T1000 (cell line): ENCODE measurements at regions not wholly inside any gene's neighbourhood (a gene's known extent, or its start where the extent isn't known, plus 50 kb on each side); places are given as distances from the start of the nearest gene placed in this dataset.
"Not testable (repeated sequence)": the region's sequence is repeated elsewhere in the genome, so short reads cannot be mapped to it uniquely, and the experiment has no call there.

ENCODE experiments used
- DNase-seq: peaks from one replicate; lab custom pipeline; 2025; ENCODE audit warnings: mixed read lengths; lab: John Stamatoyannopoulos, UW

DNA sequence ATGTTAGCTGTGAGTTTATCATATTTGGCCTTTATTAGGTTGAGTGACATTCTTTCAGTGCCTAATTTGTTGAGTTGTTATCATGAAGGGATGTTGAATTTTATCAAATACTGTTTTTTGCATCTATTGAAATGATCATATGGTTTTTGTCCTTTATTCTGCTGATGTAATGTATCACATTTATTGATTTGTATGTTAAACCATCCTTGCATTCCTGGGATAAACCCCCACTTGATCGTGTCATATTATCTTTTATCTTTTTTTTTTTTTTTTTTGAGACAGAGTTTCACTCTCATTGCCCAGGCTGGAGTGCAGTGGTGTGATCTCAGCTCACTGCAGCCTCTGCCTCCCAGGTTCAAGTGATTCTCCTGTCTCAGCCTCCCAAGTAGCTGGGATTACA is 51.9 kb upstream of the MFGE8 start:
- DNase-seq = not testable (repeated sequence)

DNA sequence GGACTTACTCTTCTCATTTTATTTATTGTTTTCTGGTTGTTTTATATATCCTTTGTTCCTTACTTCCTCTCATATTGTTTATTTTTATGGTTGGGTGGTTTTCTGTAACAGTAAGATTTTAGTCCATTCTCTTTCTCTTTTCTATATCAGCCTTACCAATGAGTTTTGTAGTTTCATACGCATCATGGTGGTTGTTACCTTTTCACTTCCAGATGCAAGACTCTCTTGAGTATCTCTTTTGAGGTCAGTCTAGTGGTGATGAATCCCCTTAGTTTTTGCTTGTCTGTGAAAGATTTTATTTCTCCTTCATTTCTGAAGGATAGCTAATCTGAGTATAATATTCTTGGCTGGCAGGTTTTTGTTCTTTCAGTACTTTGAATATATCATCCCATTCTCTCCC is 57.1 kb upstream of the MFGE8 start:
- no peak for DNase-seq

DNA sequence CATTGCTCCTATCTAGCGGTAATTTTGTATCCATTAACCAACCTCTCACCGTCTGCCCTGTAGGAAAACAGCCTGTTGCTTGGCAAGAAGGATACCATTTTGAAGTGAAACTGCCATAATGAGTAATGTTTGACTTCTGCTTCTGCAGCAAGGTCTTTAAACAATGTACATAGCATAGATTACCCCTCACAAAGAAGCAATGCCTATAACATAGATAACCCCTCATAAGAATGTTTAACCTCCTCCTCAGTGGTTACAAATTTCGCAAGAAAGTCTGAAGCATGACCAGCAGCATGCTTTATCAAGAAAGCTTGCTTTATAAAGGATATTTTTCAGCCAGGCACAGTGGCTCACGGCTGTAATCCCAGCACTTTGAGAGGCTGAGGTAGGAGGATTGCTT is 61.2 kb upstream of the MFGE8 start:
- DNase-seq = no peak

DNA sequence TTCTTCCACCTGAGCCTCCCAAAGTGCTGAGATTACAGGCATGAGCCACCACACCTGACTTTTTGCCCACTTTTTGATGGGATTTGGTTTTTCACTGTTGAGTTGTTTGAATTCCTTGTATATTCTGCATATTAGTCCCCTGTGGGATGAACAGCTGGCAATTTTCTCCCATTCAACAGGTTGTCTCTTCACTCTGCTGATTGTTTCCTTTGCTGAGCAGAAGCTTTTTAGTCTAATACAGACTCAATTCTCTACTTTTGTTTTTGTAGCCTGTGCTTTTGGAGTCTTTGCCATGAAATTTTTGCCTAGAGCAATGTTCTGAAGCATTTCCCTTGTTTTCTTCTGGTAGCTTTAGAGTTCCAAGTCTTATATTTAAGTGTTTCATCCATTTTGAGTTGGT is 62.7 kb upstream of the MFGE8 start:
- no peak for DNase-seq

DNA sequence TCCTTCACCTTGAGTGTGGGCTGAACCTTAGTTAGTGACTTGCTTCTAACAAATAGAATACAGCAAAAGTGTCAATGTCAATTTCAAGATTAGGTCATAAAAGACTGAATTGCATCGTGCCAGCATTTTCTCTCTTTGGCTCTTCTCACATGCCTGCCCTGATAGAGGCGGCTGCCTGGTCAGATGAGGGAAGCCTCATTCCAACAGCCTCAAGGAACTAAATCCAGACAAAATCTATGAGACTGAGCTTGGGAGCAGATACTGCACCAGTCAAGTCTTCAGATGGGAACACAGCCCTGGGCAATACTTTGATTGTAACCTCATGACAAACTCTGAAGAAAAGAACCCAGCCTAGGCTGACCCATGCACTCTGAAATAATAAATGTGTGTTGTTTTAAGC is 63.5 kb upstream of the MFGE8 start:
- DNase-seq = no peak

DNA sequence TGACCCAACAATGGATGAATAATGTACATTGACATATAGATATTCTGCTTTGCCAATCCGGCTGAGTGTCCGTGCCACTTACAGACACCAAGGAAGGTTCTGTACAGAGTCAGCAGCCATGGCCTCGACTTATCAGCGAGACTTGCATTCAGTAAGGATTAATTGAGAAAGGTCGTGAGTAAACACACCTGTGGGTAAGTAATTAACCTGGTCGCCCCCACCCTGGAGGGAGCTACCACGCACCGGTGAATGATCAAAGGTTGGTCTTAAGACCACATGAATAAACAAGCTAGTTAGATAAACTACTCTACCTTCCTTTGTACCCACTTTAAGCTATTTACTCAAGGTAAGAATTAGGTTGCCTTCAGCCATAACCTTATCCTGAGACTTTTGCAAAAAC is 66.5 kb upstream of the MFGE8 start:
- no peak for DNase-seq

DNA sequence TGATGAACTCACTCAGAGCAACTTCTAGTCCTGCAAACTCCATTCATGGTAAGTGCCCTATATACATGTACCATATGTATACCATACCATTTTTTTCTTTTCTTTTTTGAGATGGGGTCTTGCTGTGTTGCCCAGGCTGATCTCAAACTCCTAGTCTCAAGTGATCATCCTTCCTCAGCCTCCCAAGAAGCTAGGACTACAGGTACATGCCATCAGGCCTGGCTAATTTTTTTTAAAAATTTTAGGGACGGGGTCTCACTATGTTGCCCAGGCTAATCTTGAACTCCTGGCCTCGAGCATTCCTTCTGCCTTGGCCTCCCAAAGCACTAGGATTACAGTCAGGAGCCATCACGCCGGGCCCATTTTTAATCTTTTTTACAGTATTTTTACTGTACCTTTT is 67.3 kb upstream of the MFGE8 start:
- no peak for DNase-seq

DNA sequence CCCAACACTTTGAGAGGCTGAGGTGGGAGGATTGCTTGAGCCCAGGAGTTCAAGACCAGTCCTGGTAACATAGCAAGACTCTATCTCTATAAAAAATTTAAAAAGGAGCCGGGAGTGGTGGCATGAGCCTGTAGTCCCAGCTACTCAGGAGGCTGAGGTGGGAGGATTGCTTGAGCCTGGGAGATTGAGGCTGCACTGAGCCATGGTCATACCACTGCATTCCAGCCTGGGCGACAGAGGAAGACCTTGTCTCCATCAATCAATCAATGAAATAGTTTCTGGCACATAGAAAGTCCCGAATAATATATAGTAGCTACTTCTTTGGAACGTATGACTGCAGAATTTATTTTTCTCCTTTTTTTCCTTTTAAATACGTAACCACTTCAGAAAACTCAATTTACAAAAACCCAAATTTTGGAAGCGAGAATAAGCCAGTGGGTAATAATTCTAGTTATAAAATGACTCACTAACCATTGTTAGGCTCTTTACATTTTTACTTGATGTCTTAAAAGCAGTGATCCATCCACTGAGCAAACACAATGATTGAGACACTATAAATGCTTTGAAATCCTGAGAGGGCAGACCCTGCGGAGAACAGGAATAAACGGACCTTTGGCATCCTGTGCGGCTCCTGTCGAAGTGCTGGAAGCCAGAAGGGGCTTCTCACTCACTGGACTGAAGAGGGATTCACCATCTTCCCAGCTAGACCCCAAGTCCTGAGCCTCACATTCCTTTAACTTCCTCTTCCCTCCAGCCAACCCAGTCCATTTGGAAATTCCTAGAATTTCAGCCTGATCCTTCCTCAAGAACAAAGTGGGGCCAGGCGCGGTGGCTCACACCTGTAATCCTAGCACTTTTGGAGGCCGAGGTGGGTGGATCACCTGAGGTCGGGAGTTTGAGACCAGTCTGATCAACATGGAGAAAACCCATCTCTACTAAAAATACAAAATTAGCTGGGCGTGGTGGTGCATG is 68.4 kb upstream of the MFGE8 start:
- DNase-seq = no peak

DNA sequence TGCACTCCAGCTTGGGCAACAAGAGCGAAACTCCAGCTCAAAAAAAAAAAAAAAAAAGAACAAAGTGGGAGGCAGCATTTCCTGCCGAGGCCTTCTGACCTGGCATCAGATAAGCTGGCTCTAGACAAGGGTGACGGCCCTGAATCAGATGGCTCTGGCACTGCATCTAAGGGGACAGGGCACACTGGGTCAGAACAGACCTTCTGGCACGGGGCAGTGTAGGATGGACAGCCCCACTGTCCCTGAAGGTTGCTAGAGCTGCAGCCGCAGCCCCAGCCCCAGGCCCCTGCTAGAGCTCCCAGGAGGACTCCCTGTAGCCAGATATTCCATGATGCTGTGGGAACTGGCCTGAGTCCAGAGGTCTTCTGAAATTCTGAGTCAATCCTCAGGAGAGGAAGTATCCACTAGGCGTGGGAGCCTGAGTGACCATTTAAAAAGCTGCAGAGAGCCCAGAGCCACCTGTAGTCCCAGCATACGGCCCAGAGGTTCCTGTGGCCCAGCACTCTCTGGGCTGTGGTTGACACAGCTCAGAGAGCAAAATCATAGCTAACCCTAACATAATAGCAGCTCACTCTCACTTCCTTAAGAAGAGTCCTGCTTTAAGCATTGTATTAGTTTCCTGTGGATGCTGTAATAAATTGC is 69.2 kb upstream of the MFGE8 start:
- DNase-seq = peak; percentile 46

DNA sequence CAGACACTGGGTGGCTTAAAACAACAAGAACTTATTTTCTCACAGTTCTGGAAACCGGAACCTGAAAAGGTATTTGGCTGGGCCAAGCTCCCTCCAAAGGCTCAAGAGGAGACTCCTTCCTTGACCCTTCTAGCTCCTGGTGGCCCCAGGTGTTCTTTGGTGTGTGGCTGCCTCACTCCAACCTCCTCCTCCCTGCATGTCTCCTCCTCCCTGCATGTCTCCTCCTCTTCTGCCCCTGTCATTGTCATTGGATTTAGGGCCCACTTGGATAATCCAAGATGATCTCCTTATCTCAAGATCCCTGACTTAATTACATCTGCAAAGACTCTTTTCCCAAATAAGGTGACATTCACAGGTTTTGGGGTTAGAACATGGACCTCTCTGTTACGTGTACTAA is 69.8 kb upstream of the MFGE8 start:
- no peak for DNase-seq

DNA sequence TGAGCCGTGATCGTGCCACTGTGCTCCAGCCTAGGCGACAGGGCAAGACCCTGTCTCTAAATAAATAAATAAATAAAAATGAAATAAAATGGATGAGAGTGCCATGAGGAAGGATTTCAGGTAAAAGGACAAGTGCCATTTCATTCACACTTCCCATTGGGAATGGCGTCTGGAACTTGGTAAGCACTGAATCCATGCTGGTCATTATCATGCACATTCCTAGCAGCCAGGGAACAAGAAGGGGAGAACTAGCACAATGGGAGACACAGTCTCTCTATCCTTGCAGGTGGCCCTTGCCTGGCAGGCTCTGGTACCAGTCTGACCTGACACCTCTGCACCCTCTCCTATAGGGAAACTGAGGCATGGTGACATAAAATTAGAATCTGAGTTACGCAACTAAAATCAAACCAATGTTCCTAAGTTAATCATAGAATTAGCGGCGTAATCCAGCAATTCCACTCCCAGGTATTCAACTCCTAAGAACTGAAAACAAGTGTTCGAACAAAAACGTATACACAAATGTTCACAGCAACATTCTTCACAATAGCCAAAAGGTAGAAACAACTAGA is 70.8 kb upstream of the MFGE8 start:
- no peak for DNase-seq

DNA sequence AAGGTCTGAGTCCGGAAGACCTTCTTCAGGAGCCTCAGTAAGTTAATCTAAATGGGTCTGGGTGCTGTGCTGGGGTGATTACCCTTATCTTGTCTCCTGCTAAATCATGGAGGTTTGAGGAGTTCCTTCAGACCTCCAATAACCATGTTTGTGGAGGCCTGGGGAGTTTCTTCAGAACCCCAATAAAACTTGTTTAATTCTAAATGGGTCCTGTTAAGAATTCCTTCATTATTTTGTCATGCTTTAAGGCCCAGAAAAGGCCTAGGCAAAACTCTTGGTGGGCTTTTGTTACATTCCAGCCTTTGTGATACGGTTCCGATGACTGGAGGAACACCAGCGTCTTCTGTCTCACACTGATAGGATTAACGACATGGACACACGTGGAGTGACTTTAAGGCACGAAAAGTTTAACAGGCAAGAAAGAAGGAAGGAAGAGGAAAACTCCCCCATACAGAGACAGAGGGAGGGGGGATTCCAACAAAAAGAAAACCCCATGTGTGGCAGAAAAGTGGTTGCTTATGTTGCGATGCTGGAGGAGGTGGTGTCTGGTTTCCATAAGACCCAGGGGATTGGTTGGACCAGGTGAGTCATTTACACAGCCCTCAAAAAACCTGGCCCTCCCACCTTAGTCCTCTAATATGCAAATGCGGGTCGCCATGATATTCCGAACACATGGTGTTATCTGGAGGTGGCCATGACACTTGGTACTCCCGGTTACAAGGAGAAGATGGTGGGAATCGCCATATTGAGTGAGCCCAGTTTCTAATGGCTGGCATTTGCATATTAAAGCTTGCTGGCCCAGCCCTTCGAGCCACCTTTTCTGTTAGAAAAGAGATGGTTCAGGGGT is 72.6 kb upstream of the MFGE8 start:
- no peak for DNase-seq

DNA sequence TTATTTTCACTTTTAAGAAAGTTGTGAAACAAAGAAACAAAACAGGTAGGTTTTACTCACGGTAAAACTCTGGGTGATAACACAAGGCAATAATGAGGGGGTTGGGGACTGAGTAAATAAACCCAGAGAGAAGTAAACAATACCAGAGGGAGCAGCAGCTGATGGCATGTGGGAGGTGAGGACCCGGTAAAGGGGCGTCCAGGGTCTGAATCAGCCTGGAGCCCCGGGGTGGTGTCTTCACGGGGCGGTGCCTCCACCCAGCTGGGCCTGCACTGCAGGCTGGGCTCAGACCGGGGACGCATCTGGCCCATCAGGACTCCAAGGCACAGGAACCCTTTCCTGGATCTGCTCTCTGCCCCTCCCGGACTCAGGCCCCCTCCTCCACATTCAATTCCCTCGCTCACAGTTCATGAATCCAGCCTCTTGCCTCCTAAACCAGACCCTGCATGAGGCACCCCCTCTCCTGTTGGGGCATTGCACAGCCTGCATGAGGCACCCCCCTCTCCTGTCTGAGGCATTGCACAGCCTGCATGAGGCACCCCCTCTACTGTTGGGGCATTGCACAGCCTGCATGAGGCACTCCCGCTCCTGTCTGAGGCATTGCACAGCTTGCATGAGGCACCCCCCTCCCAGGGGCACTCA is 73.9 kb upstream of the MFGE8 start:
- no peak for DNase-seq

DNA sequence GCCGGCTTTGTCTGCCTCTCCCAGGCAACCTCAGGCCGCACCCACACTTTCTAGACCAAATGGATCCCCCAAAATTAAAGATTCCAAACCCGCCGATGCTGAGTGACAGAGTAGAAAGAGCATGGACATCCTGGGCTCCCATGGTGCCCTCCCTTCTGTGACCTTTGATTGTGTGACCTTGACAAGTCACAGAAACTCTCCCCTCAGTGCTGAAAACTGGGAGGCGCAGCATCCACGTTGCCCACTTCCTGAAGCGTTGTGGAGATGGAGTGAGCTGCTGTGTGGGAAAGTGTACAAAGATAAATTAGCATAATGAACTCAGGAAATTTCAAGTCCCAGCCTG is 74.4 kb upstream of the MFGE8 start:
- no peak for DNase-seq

DNA sequence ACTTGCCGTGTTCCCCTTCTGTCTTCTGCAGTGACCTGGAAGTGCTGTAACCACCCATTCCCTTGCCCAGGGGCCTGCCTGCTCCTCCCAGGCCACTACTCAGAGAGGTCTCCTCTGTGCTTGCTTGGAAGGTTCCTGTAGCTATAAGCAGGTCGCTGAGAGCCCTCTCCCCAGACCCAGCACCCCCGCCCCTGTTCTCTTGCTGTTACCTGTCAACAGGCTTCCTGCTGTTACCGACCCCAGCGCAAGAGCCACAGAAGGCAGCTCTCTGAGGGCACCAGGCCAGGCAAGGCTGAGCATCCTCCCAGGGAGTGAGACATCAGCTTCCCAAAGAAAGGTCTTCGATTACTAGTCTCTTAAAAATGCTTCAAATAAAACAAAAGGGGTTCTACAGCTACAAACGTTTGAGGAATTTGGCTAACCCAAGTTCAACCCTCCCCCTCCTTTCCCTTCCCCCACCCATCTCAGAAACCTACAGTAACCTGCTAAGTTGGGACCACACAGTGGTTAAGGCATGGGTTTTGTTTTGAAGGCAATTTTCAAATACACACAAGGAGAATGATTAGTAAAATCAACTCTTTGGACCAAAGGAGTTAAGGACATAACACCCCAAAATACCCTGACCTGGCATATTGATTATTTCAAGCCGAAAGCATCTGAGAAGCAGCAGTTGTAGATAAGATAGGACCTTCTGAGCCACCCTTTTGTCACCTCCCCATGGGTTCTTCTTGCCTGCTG is 74.9 kb upstream of the MFGE8 start:
- DNase-seq = no peak

DNA sequence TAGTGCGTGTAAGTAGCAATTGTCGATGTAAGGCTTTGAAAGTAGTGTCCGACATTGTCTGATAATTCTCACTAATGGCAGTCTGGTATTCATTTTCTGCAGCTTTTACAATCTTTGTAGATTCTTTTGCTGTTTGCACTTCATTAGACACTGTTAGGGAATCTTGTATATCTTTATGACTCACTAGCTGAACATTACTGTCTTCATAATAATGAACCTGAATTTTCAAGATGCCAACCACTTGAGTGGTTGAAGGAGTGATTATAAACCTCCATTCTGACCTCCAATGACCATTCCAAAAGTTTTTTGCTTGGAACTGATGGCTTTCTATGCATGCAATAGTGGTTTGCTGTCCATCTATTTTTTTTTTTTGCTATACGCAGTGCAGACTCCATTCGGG is 76.4 kb upstream of the MFGE8 start:
- no peak for DNase-seq

DNA sequence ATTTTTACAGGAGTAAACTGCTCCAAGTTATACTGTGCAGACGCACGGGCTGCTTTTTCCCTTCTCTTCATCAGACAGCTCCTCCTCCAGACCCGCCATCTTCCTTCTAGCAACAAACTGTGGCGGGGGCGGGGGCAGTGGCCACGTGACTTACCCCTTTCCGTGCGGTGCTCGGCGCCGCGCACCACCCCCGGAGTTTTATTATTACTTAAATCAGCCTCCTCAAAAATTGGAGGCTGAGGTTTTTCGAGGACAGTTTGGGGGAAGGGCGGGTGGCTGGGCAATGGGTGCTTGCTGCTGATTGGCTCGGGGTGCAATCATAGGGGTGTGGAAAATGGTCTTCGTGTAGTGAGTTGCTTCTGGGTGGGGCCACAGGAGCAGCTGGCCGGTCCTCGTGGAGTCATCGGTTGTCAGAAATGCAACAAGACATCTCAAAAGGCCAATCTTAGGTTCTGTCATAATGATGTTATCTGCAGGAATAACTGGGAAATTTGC is 77.1 kb upstream of the MFGE8 start:
- DNase-seq = no peak

DNA sequence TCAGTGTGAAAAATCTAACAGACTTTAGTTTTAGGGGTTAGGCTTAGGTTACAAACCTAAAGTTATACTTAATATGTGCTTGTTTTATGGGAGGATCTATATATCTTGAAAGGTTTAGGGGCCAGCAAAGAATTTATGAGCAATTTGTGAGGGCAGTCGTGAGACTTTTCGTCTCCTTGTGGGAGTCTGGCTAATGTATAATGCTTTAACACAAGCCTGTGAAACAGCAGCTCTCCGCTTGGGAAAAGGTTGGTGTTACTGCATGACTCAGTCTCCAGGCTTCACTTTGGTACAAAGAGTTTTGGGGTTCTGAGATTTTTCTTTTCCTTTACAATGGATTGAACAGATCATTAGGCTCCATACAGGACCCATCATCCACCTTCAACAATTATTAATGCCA is 79.0 kb upstream of the MFGE8 start:
- no peak for DNase-seq

DNA sequence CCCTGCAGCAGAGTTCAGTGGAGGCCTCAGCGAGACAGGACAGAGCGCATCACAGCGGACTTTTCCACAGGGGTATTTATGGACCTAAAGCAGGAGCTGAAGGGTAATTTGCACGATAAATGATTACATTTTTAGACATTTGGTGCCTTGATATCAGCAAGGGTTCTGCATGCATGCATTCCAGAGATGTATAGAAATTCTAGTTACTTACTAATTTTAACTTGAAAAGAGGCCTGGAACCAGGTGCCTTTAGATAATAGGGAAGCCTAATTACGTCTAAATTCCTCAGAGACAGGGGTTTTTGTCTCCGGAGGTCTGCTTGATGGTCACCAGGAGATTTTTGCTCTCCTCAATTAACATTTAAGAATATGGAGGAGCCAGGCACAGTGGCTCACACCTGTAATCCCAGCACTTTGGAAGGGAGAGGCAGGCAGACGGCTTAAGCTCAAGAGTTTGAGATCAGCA is 79.8 kb upstream of the MFGE8 start:
- DNase-seq = no peak

DNA sequence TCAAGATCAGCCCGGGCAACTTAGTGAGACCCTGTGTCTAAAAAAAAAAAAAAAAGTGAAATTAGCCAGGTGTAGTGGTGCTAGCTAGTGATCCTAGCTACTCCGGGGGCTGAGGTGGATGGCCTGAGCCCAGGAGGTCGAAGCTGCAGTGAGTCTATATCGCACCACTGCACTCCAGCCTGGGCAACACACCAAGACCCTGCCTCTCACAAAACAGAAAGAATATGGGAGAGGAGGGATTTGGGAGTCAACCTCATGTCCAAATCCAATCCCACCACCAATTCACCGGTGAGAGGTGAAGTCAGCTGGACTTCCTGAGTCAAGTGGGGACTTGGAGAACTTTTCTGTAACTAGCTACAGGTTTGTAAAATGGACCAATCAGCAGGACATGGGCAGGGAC is 80.5 kb upstream of the MFGE8 start:
- DNase-seq = no peak

DNA sequence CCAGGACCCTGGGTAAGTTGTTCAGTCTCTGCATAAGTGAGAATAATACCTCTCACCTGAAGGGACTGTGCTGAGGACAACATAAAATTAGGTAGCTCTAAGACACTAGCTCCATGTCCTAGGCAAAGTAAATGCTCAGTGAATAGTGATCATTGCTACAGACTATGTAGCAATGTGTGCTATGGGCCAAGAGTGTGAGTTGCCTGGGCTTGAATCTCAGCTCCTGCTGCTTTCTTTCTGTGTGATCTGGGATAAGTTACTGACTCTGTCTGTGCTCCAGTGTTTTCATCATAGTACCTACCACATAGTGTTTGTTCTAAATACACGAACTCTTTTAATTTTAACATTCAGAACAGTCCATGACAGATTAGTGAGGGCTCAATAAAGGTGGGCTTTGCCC is 81.1 kb upstream of the MFGE8 start:
- DNase-seq = no peak
